ENCODE measurements at regions not wholly inside any gene's neighbourhood (a gene's known extent, or its start where the extent isn't known, plus 50 kb on each side); places are given as distances from the start of the nearest gene placed in this dataset.

GRCh38 chr4:14857475-14857874 is 144.8 kb upstream of the CPEB2 start:
- DNase-seq, result no peak

GRCh38 chr4:14857981-14858380 is 144.3 kb upstream of the CPEB2 start:
- no peak for DNase-seq

GRCh38 chr4:14862891-14863290 is 139.4 kb upstream of the CPEB2 start:
- peak in 1 of 14 donors; percentile 6 for DNase-seq

- no peak for DNase-seq
These were observed 138.6 kb upstream of the CPEB2 start for GRCh38 chr4:14863418-14864364.

- DNase-seq, result peak in 2 of 14 donors; percentile 6 to 26
These were observed 137.8 kb upstream of the CPEB2 start for GRCh38 chr4:14864365-14865030.

GRCh38 chr4:14865031-14865366 is 137.3 kb upstream of the CPEB2 start:
- DNase-seq, result no peak

GRCh38 chr4:14865804-14866203 is 136.5 kb upstream of the CPEB2 start:
- DNase-seq, result no peak

- DNase-seq, result no peak
These were observed 134.4 kb upstream of the CPEB2 start for GRCh38 chr4:14867847-14868246.

- DNase-seq, result no peak
These were observed 133.6 kb upstream of the CPEB2 start for GRCh38 chr4:14868426-14869395.

- DNase-seq, result no peak
These were observed 130.4 kb upstream of the CPEB2 start for GRCh38 chr4:14871676-14872430.

- DNase-seq, result no peak
These were observed 127.3 kb upstream of the CPEB2 start for GRCh38 chr4:14874990-14875389.

GRCh38 chr4:14877246-14878225 is 124.7 kb upstream of the CPEB2 start:
- DNase-seq, result peak in 4 of 14 donors; percentile 5 to 28 (median 22)

GRCh38 chr4:14878681-14879080 is 123.6 kb upstream of the CPEB2 start:
- DNase-seq, result no peak

- no peak for DNase-seq
These were observed 122.6 kb upstream of the CPEB2 start for GRCh38 chr4:14879683-14880082.

GRCh38 chr4:14880805-14881204 is 121.5 kb upstream of the CPEB2 start:
- no peak for DNase-seq

- no peak for DNase-seq
These were observed 119.1 kb upstream of the CPEB2 start for GRCh38 chr4:14883166-14883565.

GRCh38 chr4:14883661-14884060 is 118.6 kb upstream of the CPEB2 start:
- DNase-seq, result no peak

- DNase-seq, result no peak
These were observed 114.3 kb upstream of the CPEB2 start for GRCh38 chr4:14887842-14888433.

- no peak for DNase-seq
These were observed 113.3 kb upstream of the CPEB2 start for GRCh38 chr4:14888790-14889572.
